NB4 (cell line): ENCODE measurements at regions not wholly inside any gene's neighbourhood (a gene's known extent, or its start where the extent isn't known, plus 50 kb on each side); places are given as distances from the start of the nearest gene placed in this dataset.

Experiments used
- DNase-seq: peaks from one replicate; pipeline ENCODE4 v3.0.0; 2010; ENCODE audit warnings: low read depth
- H3K4me3 ChIP-seq: one replicate; pipeline ENCODE4 v1.5.1; 2011; ENCODE audit warnings: mild to moderate bottlenecking, low read depth, low read length, moderate library complexity
- CTCF ChIP-seq: IDR thresholded peaks from one replicate; pipeline ENCODE4 v1.5.1; 2012; ENCODE audit warnings: low read depth, low read length
- MAX ChIP-seq: IDR thresholded peaks from 2 replicates; pipeline ENCODE4 v1.6.1; 2011; ENCODE audit warnings: low read depth, low read length
- MYC ChIP-seq: IDR thresholded peaks from 2 replicates; pipeline ENCODE4 v1.6.1; 2011; ENCODE audit warnings: low read depth, low read length
- POLR2A ChIP-seq: IDR thresholded peaks from 2 replicates; pipeline ENCODE4 v1.6.1; 2011; ENCODE audit warnings: mild to moderate bottlenecking; ENCODE audit not compliant: insufficient read length; ENCODE audit errors: extremely low read depth

- DNase-seq, result no peak
- no peak for TF ChIP-seq MAX
- no peak for TF ChIP-seq POLR2A
- TF ChIP-seq MYC, result no peak
- TF ChIP-seq CTCF, result no peak
- no peak overlapping the region for H3K4me3 ChIP-seq
Observed at GRCh38 chr4:178090640-178091411, 648.6 kb upstream of the AGA start.

GRCh38 chr4:178102139-178102538 lies 659.9 kb upstream of the AGA start:
- no peak for DNase-seq
- no peak for TF ChIP-seq CTCF
- no peak for TF ChIP-seq MAX
- TF ChIP-seq MYC, result no peak
- TF ChIP-seq POLR2A, result no peak
- no peak overlapping the region for H3K4me3 ChIP-seq

GRCh38 chr4:178105242-178105641 lies 663.0 kb upstream of the AGA start:
- no peak for DNase-seq
- no peak overlapping the region for H3K4me3 ChIP-seq
- TF ChIP-seq MYC (no peak), MAX (no peak), CTCF (no peak), POLR2A (no peak)

- TF ChIP-seq POLR2A (no peak), MAX (no peak), MYC (no peak), CTCF (no peak)
- no peak overlapping the region for H3K4me3 ChIP-seq
- DNase-seq, result no peak
Observed at GRCh38 chr4:178136736-178137345, 694.6 kb upstream of the AGA start.

- no peak for TF ChIP-seq POLR2A
- no peak for TF ChIP-seq CTCF
Observed at GRCh38 chr4:178137732-178138471, 695.7 kb upstream of the AGA start.

More at GRCh38 chr4:178137732-178138471, 695.7 kb upstream of the AGA start:
- H3K4me3 ChIP-seq, result no peak overlapping the region
- DNase-seq, result no peak
